Liver (tissue), 3 donors: ENCODE measurements at regions not wholly inside any gene's neighbourhood (a gene's known extent, or its start where the extent isn't known, plus 50 kb on each side); places are given as distances from the start of the nearest gene placed in this dataset.

Experiments
- HNF4A ChIP-seq, 2 donors: conservative IDR thresholded peaks; 2 replicates each; pipeline ENCODE4 v1.6.1; 2016; ENCODE audit warnings: antibody characterized with exemption in 2 of 2, mild to moderate bottlenecking in 2 of 2
- MAX ChIP-seq: IDR thresholded peaks from 2 replicates; pipeline ENCODE4 v1.6.1; 2016; ENCODE audit warnings: antibody characterized with exemption
- RAD21 ChIP-seq, 2 donors: IDR thresholded peaks; 2 replicates each; pipeline ENCODE4 v1.6.1; 2016; ENCODE audit warnings: antibody characterized with exemption in 2 of 2, mild to moderate bottlenecking in 2 of 2
- SP1 ChIP-seq: IDR thresholded peaks from 2 replicates; pipeline ENCODE4 v1.6.1; 2018; ENCODE audit warnings: antibody characterized with exemption, mild to moderate bottlenecking
- TF ChIP-seq, protein P1 (sequence below): fragments of 150-350 bp; IDR thresholded peaks from 2 replicates; pipeline ENCODE4 v1.5.1; 2017; ENCODE audit warnings: improper control_type of control experiment, low read depth, low read length; ENCODE audit not compliant: missing input control
- TF ChIP-seq, protein P2 (sequence below): IDR thresholded peaks from 2 replicates; pipeline ENCODE4 v1.6.1; 2016; ENCODE audit warnings: antibody characterized with exemption, mild to moderate bottlenecking
- donor health status: healthy.
- donor health status: healthy.

- TF ChIP-seq, protein P1, sequence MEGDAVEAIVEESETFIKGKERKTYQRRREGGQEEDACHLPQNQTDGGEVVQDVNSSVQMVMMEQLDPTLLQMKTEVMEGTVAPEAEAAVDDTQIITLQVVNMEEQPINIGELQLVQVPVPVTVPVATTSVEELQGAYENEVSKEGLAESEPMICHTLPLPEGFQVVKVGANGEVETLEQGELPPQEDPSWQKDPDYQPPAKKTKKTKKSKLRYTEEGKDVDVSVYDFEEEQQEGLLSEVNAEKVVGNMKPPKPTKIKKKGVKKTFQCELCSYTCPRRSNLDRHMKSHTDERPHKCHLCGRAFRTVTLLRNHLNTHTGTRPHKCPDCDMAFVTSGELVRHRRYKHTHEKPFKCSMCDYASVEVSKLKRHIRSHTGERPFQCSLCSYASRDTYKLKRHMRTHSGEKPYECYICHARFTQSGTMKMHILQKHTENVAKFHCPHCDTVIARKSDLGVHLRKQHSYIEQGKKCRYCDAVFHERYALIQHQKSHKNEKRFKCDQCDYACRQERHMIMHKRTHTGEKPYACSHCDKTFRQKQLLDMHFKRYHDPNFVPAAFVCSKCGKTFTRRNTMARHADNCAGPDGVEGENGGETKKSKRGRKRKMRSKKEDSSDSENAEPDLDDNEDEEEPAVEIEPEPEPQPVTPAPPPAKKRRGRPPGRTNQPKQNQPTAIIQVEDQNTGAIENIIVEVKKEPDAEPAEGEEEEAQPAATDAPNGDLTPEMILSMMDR: no peak
- TF ChIP-seq HNF4A (conservative IDR thresholded peaks at IDR 0.05) (no peak), RAD21 (IDR thresholded peaks at IDR 0.05) (no peak), MAX (no peak), SP1 (no peak)
- TF ChIP-seq, protein P2, sequence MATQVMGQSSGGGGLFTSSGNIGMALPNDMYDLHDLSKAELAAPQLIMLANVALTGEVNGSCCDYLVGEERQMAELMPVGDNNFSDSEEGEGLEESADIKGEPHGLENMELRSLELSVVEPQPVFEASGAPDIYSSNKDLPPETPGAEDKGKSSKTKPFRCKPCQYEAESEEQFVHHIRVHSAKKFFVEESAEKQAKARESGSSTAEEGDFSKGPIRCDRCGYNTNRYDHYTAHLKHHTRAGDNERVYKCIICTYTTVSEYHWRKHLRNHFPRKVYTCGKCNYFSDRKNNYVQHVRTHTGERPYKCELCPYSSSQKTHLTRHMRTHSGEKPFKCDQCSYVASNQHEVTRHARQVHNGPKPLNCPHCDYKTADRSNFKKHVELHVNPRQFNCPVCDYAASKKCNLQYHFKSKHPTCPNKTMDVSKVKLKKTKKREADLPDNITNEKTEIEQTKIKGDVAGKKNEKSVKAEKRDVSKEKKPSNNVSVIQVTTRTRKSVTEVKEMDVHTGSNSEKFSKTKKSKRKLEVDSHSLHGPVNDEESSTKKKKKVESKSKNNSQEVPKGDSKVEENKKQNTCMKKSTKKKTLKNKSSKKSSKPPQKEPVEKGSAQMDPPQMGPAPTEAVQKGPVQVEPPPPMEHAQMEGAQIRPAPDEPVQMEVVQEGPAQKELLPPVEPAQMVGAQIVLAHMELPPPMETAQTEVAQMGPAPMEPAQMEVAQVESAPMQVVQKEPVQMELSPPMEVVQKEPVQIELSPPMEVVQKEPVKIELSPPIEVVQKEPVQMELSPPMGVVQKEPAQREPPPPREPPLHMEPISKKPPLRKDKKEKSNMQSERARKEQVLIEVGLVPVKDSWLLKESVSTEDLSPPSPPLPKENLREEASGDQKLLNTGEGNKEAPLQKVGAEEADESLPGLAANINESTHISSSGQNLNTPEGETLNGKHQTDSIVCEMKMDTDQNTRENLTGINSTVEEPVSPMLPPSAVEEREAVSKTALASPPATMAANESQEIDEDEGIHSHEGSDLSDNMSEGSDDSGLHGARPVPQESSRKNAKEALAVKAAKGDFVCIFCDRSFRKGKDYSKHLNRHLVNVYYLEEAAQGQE: no peak
These were observed 56.5 kb upstream of the BICC1 start for GRCh38 chr10:58456179-58456578.
